ENCODE measurements at regions not wholly inside any gene's neighbourhood (a gene's known extent, or its start where the extent isn't known, plus 50 kb on each side); places are given as distances from the start of the nearest gene placed in this dataset.

DNA sequence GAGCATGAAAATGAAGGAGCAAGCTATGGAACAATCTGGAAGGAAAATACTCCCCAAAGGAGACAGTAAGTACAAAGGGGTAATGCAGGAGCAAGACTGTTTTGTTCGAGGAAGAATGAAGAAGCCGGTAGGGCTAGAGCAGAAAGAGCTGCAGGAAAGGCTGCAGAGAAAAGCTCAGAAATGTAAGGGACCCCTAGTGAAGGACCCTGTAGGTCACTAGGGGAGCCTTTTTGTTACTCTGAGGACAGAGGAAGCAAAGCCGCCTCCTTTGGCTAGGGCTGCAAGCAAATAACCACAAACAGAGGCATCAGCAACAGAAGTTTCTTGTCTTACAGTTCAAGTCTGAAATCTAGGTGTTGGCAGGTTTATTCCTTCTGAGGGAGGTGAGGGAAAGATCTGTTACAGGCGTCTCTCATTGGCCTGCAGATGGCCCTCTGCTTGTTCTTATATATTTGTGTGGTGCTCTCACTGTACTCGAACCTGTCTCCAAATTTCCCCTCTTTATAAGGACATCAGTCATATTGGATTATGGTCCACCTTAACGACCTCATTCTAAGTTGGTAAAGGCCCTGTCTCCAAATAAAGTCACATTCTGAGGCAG, 362.3 kb downstream of the COG6 start:
- no peaks in the 10 kb centered on the region for H3K79me1 ChIP-seq (replicated peaks; ENCODE audit: low read length, poor library complexity, severe bottlenecking)
- no peak overlapping the region for H3K4me3 ChIP-seq (ENCODE audit: insufficient read depth in 1 of 2, low read depth in 1 of 2, low read length in 2 of 2)
- no peak overlapping the region for H3K4me2 ChIP-seq (ENCODE audit: low read length, poor library complexity, severe bottlenecking)
- H3K36me3 ChIP-seq (ENCODE audit: control insufficient read depth in 1 of 2, insufficient read depth in 2 of 2, low read depth in 1 of 2, low read length in 2 of 2) = no peaks in the 10 kb centered on the region
- H2BK5ac ChIP-seq (ENCODE audit: low read depth, low read length, poor library complexity, severe bottlenecking) = no peak overlapping the region
- H4K8ac ChIP-seq (ENCODE audit: low read length) = no peak overlapping the region
- H4K91ac ChIP-seq (ENCODE audit: low read length) = no peak overlapping the region
- H3K27me3 ChIP-seq (ENCODE audit: control insufficient read depth in 1 of 2, insufficient read depth in 1 of 2, low read length in 2 of 2) = peaks cover 0 to 16% of the 10 kb centered on the region in 2 experiments
- no peaks in the 10 kb centered on the region for H3K9me3 ChIP-seq (ENCODE audit: control insufficient read depth, low read length)
- no peak overlapping the region for H3K4ac ChIP-seq (ENCODE audit: low read depth in 1 of 2, low read length in 2 of 2)
- no peak overlapping the region for H3K18ac ChIP-seq (ENCODE audit: low read depth in 1 of 2, low read length in 2 of 2)
- H3K14ac ChIP-seq (ENCODE audit: low read length in 2 of 2) = no peak overlapping the region
- no peaks in the 10 kb centered on the region for H3K4me1 ChIP-seq (ENCODE audit: control insufficient read depth, insufficient read depth, low read depth, low read length)
- H2AFZ ChIP-seq (ENCODE audit: low read depth, low read length) = no peak overlapping the region
- no peak overlapping the region for H3K9ac ChIP-seq (ENCODE audit: low read length)
- no peak overlapping the region for H2BK120ac ChIP-seq (ENCODE audit: low read depth, low read length)
- no peak overlapping the region for H2BK15ac ChIP-seq (ENCODE audit: low read depth, poor library complexity, severe bottlenecking)
- H3K23ac ChIP-seq (ENCODE audit: low read length in 2 of 2) = no peak overlapping the region
- 71% methylated on average over 4 of the region's 6 CpGs for WGBS
- no peak overlapping the region for H3K27ac ChIP-seq (ENCODE audit: low read length, poor library complexity, severe bottlenecking)
- no peak overlapping the region for H2AK5ac ChIP-seq (ENCODE audit: low read length, severe bottlenecking)
- H2BK12ac ChIP-seq (ENCODE audit: low read length in 2 of 2) = no peak overlapping the region
- DNase-seq = no peak

DNA sequence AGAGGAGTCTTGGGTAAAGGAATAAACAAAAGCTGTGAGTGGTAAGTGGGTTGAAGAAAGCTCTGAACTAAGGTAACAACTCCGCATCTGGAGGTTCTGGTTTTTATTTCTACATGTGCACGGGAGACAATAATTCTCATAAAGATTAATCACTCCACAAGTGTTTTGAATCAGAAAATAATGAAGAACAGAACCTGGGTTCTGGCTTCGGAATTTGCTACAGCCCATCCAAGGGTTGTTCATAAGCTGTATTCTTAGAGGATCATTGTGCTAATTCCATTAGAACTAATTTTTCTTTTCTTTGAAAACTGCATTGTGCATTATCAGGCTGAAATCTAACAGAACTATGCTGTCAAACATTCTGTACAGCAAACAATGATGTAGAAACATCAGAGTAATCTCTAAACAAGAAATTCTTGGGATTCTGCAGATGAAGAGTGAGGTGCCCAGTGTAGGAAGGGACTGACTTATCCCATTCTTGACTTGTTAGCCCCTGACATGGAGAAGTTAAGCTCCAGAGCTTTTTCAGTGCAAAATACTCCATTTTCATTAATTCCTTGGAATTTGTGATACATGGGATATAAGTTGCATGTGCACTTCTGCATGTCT, 368.2 kb downstream of the COG6 start:
- Histone ChIP-seq H2AFZ (ENCODE audit: low read depth, low read length) (no peak overlapping the region), H3K4me3 (ENCODE audit: insufficient read depth in 1 of 2, low read depth in 1 of 2, low read length in 2 of 2) (peak overlapping the region in 1 of 2 experiments; percentile 9), H2BK12ac (ENCODE audit: low read length in 2 of 2) (no peak overlapping the region), H3K4me2 (ENCODE audit: low read length, poor library complexity, severe bottlenecking) (no peak overlapping the region), H2BK15ac (ENCODE audit: low read depth, poor library complexity, severe bottlenecking) (no peak overlapping the region), H2AK5ac (ENCODE audit: low read length, severe bottlenecking) (no peak overlapping the region), H2BK120ac (ENCODE audit: low read depth, low read length) (no peak overlapping the region), H3K23ac (ENCODE audit: low read length in 2 of 2) (no peak overlapping the region), H3K36me3 (ENCODE audit: control insufficient read depth in 1 of 2, insufficient read depth in 2 of 2, low read depth in 1 of 2, low read length in 2 of 2) (no peaks in the 10 kb centered on the region), H3K4me1 (ENCODE audit: control insufficient read depth, insufficient read depth, low read depth, low read length) (no peaks in the 10 kb centered on the region), H3K4ac (ENCODE audit: low read depth in 1 of 2, low read length in 2 of 2) (no peak overlapping the region), H3K9ac (ENCODE audit: low read length) (no peak overlapping the region), H3K18ac (ENCODE audit: low read depth in 1 of 2, low read length in 2 of 2) (no peak overlapping the region), H3K27ac (ENCODE audit: low read length, poor library complexity, severe bottlenecking) (no peak overlapping the region), H3K79me1 (replicated peaks; ENCODE audit: low read length, poor library complexity, severe bottlenecking) (no peaks in the 10 kb centered on the region), H3K9me3 (ENCODE audit: control insufficient read depth, low read length) (no peaks in the 10 kb centered on the region), H3K27me3 (ENCODE audit: control insufficient read depth in 1 of 2, insufficient read depth in 1 of 2, low read length in 2 of 2) (peaks cover 0 to 6% of the 10 kb centered on the region in 2 experiments), H4K8ac (ENCODE audit: low read length) (no peak overlapping the region), H3K14ac (ENCODE audit: low read length in 2 of 2) (no peak overlapping the region), H2BK5ac (ENCODE audit: low read depth, low read length, poor library complexity, severe bottlenecking) (no peak overlapping the region), H4K91ac (ENCODE audit: low read length) (no peak overlapping the region)
- no peak for DNase-seq
- no CpG with 5 or more reads among the region's 3 CpGs for WGBS

DNA sequence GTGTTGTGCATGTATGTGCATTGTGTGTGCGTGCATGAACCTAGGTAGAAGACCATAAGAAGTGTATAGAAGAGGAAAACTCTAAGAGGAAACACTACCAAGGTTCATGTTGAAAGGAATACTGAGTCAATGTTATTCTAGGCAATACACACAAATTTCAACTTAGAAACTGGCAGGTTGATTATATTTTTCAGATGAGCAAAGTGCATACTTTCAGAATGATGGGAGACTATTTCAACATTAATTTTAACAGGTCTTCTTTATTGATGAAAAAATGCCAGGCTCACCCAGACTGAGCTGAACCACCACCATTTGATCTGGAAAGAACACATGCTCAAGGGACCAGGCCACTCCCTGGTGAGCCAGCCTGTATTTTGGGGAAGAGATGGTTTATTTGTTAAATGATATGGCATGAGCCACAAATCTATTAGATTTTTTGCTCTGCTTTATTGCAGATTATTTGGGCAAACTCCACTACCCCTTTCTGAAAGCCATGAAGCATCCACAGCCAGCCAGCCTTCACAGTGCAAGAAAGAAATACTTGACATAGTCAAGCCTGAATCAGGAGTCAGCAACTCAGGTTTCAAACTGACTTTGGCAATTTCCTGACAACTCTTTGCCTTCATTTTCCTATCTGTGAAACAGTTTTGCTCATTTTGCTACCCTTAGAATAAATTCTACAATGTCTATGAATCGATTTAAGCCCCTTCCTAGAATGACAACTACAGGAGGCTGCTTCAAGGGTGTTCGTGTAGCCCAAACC, 368.9 kb downstream of the COG6 start:
- WGBS = 86% methylated on average over 3 of the region's 3 CpGs
- H3K18ac ChIP-seq (ENCODE audit: low read depth in 1 of 2, low read length in 2 of 2) = no peak overlapping the region
- DNase-seq = no peak
- H3K27ac ChIP-seq (ENCODE audit: low read length, poor library complexity, severe bottlenecking) = no peak overlapping the region
- H3K36me3 ChIP-seq (ENCODE audit: control insufficient read depth in 1 of 2, insufficient read depth in 2 of 2, low read depth in 1 of 2, low read length in 2 of 2) = no peaks in the 10 kb centered on the region
- peaks cover 4% of the 10 kb centered on the region for H3K9me3 ChIP-seq (ENCODE audit: control insufficient read depth, low read length)
- no peak overlapping the region for H2BK120ac ChIP-seq (ENCODE audit: low read depth, low read length)
- H2BK12ac ChIP-seq (ENCODE audit: low read length in 2 of 2) = no peak overlapping the region
- H3K4me1 ChIP-seq (ENCODE audit: control insufficient read depth, insufficient read depth, low read depth, low read length) = no peaks in the 10 kb centered on the region
- H2BK5ac ChIP-seq (ENCODE audit: low read depth, low read length, poor library complexity, severe bottlenecking) = no peak overlapping the region
- no peak overlapping the region for H4K8ac ChIP-seq (ENCODE audit: low read length)
- H3K79me1 ChIP-seq (replicated peaks; ENCODE audit: low read length, poor library complexity, severe bottlenecking) = no peaks in the 10 kb centered on the region
- no peak overlapping the region for H3K4ac ChIP-seq (ENCODE audit: low read depth in 1 of 2, low read length in 2 of 2)
- no peak overlapping the region for H3K14ac ChIP-seq (ENCODE audit: low read length in 2 of 2)
- H3K27me3 ChIP-seq (ENCODE audit: control insufficient read depth in 1 of 2, insufficient read depth in 1 of 2, low read length in 2 of 2) = peaks cover 0 to 10% of the 10 kb centered on the region in 2 experiments
- H2AK5ac ChIP-seq (ENCODE audit: low read length, severe bottlenecking) = no peak overlapping the region
- H3K4me2 ChIP-seq (ENCODE audit: low read length, poor library complexity, severe bottlenecking) = no peak overlapping the region
- H2AFZ ChIP-seq (ENCODE audit: low read depth, low read length) = no peak overlapping the region
- peak overlapping the region in 1 of 2 experiments; percentile 9 for H3K4me3 ChIP-seq (ENCODE audit: insufficient read depth in 1 of 2, low read depth in 1 of 2, low read length in 2 of 2)
- H2BK15ac ChIP-seq (ENCODE audit: low read depth, poor library complexity, severe bottlenecking) = no peak overlapping the region
- H3K9ac ChIP-seq (ENCODE audit: low read length) = no peak overlapping the region
- no peak overlapping the region for H3K23ac ChIP-seq (ENCODE audit: low read length in 2 of 2)
- no peak overlapping the region for H4K91ac ChIP-seq (ENCODE audit: low read length)

DNA sequence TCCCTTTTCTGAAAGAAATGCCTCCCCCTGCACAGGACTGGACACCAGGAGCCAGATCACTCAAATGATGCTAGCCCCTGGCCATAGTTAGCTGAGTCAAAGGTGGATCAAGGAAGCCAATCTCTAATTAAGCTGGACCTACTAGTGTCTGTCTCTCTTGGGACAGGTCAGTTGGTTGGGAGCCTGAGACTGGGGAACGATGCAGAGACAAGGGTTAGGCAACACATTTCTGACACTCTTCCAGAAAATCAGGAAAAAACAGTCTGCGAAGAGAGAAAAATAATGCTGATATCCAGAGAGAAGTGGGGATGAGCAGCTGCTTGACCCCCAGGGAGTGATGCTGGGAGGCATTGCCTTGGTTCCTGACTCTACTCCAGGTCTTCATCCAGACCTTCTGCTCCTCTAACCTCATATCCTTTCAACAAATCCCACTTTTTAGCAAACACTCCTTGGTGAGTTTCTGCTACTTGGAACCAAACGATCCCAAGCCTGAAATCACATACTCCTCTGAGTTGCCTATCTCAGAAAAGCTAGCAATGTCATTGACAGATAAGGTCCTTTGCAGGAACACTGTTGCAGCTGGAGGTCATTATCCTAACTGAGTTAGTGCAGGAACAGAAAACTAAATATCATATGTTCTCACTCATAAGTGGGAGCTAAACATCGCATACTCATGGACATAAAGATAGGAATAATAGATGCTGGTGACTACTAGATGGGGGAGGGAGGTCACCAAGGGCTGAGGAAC, 369.7 kb downstream of the COG6 start:
- WGBS = 79% methylated on average over 3 of the region's 4 CpGs
- Histone ChIP-seq H2BK15ac (ENCODE audit: low read depth, poor library complexity, severe bottlenecking) (no peak overlapping the region), H3K18ac (ENCODE audit: low read depth in 1 of 2, low read length in 2 of 2) (no peak overlapping the region), H3K4ac (ENCODE audit: low read depth in 1 of 2, low read length in 2 of 2) (no peak overlapping the region), H3K79me1 (replicated peaks; ENCODE audit: low read length, poor library complexity, severe bottlenecking) (no peaks in the 10 kb centered on the region), H2AFZ (ENCODE audit: low read depth, low read length) (no peak overlapping the region), H4K8ac (ENCODE audit: low read length) (no peak overlapping the region), H3K27ac (ENCODE audit: low read length, poor library complexity, severe bottlenecking) (no peak overlapping the region), H2AK5ac (ENCODE audit: low read length, severe bottlenecking) (no peak overlapping the region), H3K4me3 (ENCODE audit: insufficient read depth in 1 of 2, low read depth in 1 of 2, low read length in 2 of 2) (peak overlapping the region in 1 of 2 experiments; percentile 7), H2BK5ac (ENCODE audit: low read depth, low read length, poor library complexity, severe bottlenecking) (no peak overlapping the region), H3K4me2 (ENCODE audit: low read length, poor library complexity, severe bottlenecking) (no peak overlapping the region), H3K36me3 (ENCODE audit: control insufficient read depth in 1 of 2, insufficient read depth in 2 of 2, low read depth in 1 of 2, low read length in 2 of 2) (no peaks in the 10 kb centered on the region), H3K27me3 (ENCODE audit: control insufficient read depth in 1 of 2, insufficient read depth in 1 of 2, low read length in 2 of 2) (peaks cover 0 to 11% of the 10 kb centered on the region in 2 experiments), H3K14ac (ENCODE audit: low read length in 2 of 2) (peak overlapping the region in 1 of 2 experiments; percentile 23), H4K91ac (ENCODE audit: low read length) (no peak overlapping the region), H3K9me3 (ENCODE audit: control insufficient read depth, low read length) (peaks cover 4% of the 10 kb centered on the region), H2BK12ac (ENCODE audit: low read length in 2 of 2) (no peak overlapping the region), H3K9ac (ENCODE audit: low read length) (no peak overlapping the region), H3K4me1 (ENCODE audit: control insufficient read depth, insufficient read depth, low read depth, low read length) (no peaks in the 10 kb centered on the region), H2BK120ac (ENCODE audit: low read depth, low read length) (no peak overlapping the region), H3K23ac (ENCODE audit: low read length in 2 of 2) (no peak overlapping the region)
- no peak for DNase-seq
